Activated CD8-positive, alpha-beta memory T cell treated with anti-CD3 and anti-CD28 coated beads, Interleukin-2, amount 50 U/mL, for 4 hours (primary cell): ENCODE measurements at regions not wholly inside any gene's neighbourhood (a gene's known extent, or its start where the extent isn't known, plus 50 kb on each side); places are given as distances from the start of the nearest gene placed in this dataset.

Experiments used
- DNase-seq: peaks from one replicate; pipeline ENCODE4 v3.0.0-alpha.2; 2020

GRCh38 chr9:88737876-88738275, 202.9 kb downstream of the NXNL2 start:
- no peak for DNase-seq

- DNase-seq, result no peak
Measured at GRCh38 chr9:88738709-88739108, 203.7 kb downstream of the NXNL2 start.

GRCh38 chr9:88739373-88739772, 204.4 kb downstream of the NXNL2 start:
- DNase-seq, result no peak

- DNase-seq, result no peak
Measured at GRCh38 chr9:88740844-88741243, 205.9 kb downstream of the NXNL2 start.

- no peak for DNase-seq
Measured at GRCh38 chr9:88741335-88741734, 206.4 kb downstream of the NXNL2 start.

GRCh38 chr9:88742483-88742882, 207.5 kb downstream of the NXNL2 start:
- no peak for DNase-seq

- DNase-seq, result no peak
Measured at GRCh38 chr9:88742905-88743304, 207.9 kb downstream of the NXNL2 start.

- no peak for DNase-seq
Measured at GRCh38 chr9:88745276-88746001, 210.5 kb downstream of the NXNL2 start.

- DNase-seq, result no peak
Measured at GRCh38 chr9:88746029-88746742, 211.2 kb downstream of the NXNL2 start.

GRCh38 chr9:88746743-88747398, 211.9 kb downstream of the NXNL2 start:
- DNase-seq, result no peak

GRCh38 chr9:88747768-88748167, 212.8 kb downstream of the NXNL2 start:
- no peak for DNase-seq

- DNase-seq, result no peak
Measured at GRCh38 chr9:88748566-88749261, 213.7 kb downstream of the NXNL2 start.

GRCh38 chr9:88749420-88749819, 214.4 kb downstream of the NXNL2 start:
- no peak for DNase-seq

GRCh38 chr9:88750832-88751360, 215.9 kb downstream of the NXNL2 start:
- no peak for DNase-seq

- no peak for DNase-seq
Measured at GRCh38 chr9:88751781-88752180, 216.8 kb downstream of the NXNL2 start.

GRCh38 chr9:88753691-88754367, 218.9 kb downstream of the NXNL2 start:
- no peak for DNase-seq

GRCh38 chr9:88754452-88754851, 219.5 kb downstream of the NXNL2 start:
- no peak for DNase-seq

GRCh38 chr9:88754886-88755285, 219.9 kb downstream of the NXNL2 start:
- no peak for DNase-seq

GRCh38 chr9:88757406-88758010, 222.5 kb downstream of the NXNL2 start:
- no peak for DNase-seq

- no peak for DNase-seq
Measured at GRCh38 chr9:88759364-88759763, 224.4 kb downstream of the NXNL2 start.

GRCh38 chr9:88766778-88767503, 224.3 kb upstream of the S1PR3 start:
- DNase-seq, result no peak

- DNase-seq, result no peak
Measured at GRCh38 chr9:88767504-88767790, 223.8 kb upstream of the S1PR3 start.
